ENCODE measurements at regions not wholly inside any gene's neighbourhood (a gene's known extent, or its start where the extent isn't known, plus 50 kb on each side); places are given as distances from the start of the nearest gene placed in this dataset.

- DNase-seq = peak; percentile 42
Observed at GRCh38 chr15:98025237-98025636, 64.7 kb downstream of the ARRDC4 start.

- DNase-seq = no peak
Observed at GRCh38 chr15:98034731-98035130, 74.2 kb downstream of the ARRDC4 start.

- no peak for DNase-seq
Observed at GRCh38 chr15:98035134-98035533, 74.6 kb downstream of the ARRDC4 start.

GRCh38 chr15:98035577-98036010, 75.1 kb downstream of the ARRDC4 start:
- DNase-seq = no peak

GRCh38 chr15:98039596-98039995, 79.1 kb downstream of the ARRDC4 start:
- no peak for DNase-seq

- DNase-seq = no peak
Observed at GRCh38 chr15:98040146-98040545, 79.6 kb downstream of the ARRDC4 start.

- no peak for DNase-seq
Observed at GRCh38 chr15:98043160-98044014, 82.9 kb downstream of the ARRDC4 start.

GRCh38 chr15:98051734-98052133, 91.2 kb downstream of the ARRDC4 start:
- DNase-seq = no peak

GRCh38 chr15:98057453-98057852, 97.0 kb downstream of the ARRDC4 start:
- no peak for DNase-seq

- no peak for DNase-seq
Observed at GRCh38 chr15:98062869-98063268, 102.4 kb downstream of the ARRDC4 start.

- DNase-seq = peak; percentile 35
Observed at GRCh38 chr15:98063315-98063714, 102.8 kb downstream of the ARRDC4 start.

GRCh38 chr15:98063871-98064270, 103.4 kb downstream of the ARRDC4 start:
- DNase-seq = no peak

- peak; percentile 69 for DNase-seq
Observed at GRCh38 chr15:98067339-98067738, 106.8 kb downstream of the ARRDC4 start.

GRCh38 chr15:98069256-98069655, 108.8 kb downstream of the ARRDC4 start:
- no peak for DNase-seq

GRCh38 chr15:98070137-98070536, 109.6 kb downstream of the ARRDC4 start:
- peak; percentile 80 for DNase-seq

- peak; percentile 34 for DNase-seq
Observed at GRCh38 chr15:98071786-98072185, 111.3 kb downstream of the ARRDC4 start.

- no peak for DNase-seq
Observed at GRCh38 chr15:98075441-98075840, 114.9 kb downstream of the ARRDC4 start.

GRCh38 chr15:98076021-98076816, 115.7 kb downstream of the ARRDC4 start:
- no peak for DNase-seq

GRCh38 chr15:98077186-98077585, 116.7 kb downstream of the ARRDC4 start:
- DNase-seq = no peak

GRCh38 chr15:98080791-98081190, 120.3 kb downstream of the ARRDC4 start:
- no peak for DNase-seq

GRCh38 chr15:98083203-98083910, 122.9 kb downstream of the ARRDC4 start:
- no peak for DNase-seq

GRCh38 chr15:98085003-98085639, 124.6 kb downstream of the ARRDC4 start:
- peak; percentile 66 for DNase-seq

Data from fibroblast of skin of right quadriceps (primary cell).